Stimulated activated CD4-positive, alpha-beta T cell treated with anti-CD3 and anti-CD28 coated beads, Interleukin-2, amount 100 ng/mL, for 4 hours (primary cell): ENCODE measurements at regions not wholly inside any gene's neighbourhood (a gene's known extent, or its start where the extent isn't known, plus 50 kb on each side); places are given as distances from the start of the nearest gene placed in this dataset.
"Not testable (repeated sequence)": the region's sequence is repeated elsewhere in the genome, so short reads cannot be mapped to it uniquely, and the experiment has no call there.

Experiments
- DNase-seq: peaks from one replicate; pipeline ENCODE4 v3.0.0-alpha.2; 2020; ENCODE audit warnings: low read depth

DNA sequence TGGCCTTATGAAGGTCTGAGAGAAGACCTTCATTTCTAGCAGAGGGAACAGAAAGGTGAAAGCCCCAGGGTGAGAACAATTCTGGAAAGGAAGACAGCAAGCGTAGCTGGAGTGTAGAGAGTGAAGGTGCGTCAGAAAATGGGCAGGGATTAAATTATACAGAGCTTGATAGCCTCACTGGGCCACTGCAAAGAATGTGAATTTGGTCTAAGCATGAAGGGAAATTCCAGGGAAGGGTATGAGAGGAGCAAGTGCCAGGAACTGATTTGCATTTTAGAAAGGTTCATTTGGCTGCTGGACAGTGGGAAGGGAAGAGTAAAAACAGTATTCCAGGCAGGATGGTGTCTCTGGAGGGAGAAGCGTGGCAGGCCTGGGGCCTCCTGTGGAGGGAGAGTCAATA, 274.1 kb upstream of the ASIC2 start:
- no peak for DNase-seq

- no peak for DNase-seq
Observed at GRCh38 chr17:33572615-33573014, 279.5 kb upstream of the ASIC2 start.

DNA sequence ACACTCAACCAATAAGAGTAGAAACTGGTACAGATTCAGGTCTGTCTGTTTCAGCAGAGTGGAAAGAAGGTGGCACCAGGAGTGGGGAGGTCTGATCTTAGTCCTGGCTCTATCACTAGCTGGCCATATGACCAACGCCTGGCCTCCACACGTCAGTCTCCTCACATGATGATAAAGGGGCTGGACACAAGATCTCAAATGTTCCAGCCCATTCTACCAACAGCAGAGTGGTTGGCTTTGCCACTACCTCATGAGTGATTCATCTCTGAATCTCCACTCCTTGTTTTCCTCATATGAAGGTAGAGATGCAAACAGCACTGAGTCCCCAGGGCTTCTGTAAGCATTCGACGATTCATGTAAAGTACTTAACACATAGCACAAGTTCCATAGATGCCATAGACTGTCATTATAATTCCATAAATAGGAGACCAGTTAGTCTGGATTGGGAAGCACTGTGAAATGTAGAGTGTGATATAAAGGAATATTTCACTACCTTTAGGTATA, 281.9 kb upstream of the ASIC2 start:
- DNase-seq = no peak

DNA sequence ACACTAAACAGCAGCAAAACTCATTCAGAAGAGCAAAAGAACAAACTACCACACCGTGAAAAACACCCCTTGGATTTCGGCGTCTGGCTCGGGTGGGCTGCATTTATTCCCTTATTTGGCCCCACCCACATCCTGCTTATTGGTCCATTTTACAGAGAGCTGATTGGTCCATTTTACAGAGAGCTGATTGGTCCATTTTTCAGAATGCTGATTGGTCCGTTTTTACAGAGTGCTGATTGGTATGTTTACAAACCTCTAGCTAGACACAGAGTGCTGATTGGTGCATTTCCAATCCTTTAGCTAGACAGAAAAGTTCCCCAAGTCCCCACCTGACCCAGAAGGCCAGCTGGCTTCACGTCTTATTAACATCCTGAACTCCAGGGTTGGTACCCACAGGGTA, 286.6 kb upstream of the ASIC2 start:
- DNase-seq = not testable (repeated sequence)

DNA sequence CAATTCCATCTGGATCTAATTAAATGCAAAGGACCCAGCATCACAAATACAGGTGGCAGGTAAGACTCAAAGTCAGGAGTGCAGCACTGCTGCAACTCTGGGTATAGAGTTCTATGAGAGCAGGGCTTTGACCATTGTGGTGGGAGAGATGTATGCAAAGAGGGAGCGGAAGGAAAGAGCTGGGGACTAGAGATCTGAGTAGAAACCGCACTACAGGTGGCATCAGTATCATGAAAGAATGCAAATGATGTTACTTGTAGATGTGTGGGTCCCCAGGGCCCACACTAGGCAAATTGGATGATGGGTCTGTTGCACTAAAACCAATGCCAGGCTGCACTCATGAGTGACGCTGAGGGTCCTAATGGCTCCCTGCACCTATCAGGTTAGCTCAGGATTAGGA, 287.1 kb upstream of the ASIC2 start:
- DNase-seq = no peak

DNA sequence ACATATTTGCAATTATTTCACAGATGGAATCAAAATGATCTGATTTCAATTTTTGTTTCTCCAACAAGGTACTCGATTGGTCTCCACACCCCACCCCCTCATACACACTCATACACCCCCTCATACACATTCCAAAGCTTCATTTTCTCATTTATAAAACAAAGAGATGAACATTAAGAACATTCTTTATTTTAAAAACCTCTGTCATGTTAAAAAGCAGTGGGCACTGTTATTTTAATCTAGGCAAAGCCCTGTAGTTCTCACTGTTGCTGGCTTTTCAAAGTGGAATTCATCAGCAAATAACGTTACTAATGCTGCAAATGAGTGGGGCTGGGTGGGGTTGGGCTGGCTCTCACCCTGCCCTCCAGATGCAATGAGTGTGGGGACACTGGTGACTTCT, 289.6 kb upstream of the ASIC2 start:
- no peak for DNase-seq

- DNase-seq = no peak
Observed at GRCh38 chr17:33583518-33584417, 290.7 kb upstream of the ASIC2 start.

GRCh38 chr17:33593991-33594390, 300.9 kb upstream of the ASIC2 start:
- no peak for DNase-seq

DNA sequence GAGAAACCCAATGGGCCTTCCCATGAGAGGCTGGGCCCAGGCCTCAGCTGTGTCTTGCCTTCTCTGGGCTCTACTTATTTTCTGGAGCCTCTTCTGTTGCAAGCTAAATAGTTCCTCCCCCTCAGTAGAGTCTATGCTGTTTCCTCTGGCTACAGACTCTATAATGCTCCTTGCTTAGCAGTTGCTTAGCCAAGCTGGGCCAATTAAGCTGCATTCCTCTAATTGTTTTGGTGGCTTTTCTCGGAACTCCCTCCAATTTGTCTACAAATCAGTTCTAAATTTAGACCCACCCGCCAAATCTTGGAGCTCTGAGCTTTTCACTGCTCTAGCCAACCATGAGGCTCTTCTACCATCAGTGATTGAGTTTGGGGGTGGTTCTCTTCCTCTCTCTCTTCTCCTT, 302.7 kb upstream of the ASIC2 start:
- DNase-seq = no peak

DNA sequence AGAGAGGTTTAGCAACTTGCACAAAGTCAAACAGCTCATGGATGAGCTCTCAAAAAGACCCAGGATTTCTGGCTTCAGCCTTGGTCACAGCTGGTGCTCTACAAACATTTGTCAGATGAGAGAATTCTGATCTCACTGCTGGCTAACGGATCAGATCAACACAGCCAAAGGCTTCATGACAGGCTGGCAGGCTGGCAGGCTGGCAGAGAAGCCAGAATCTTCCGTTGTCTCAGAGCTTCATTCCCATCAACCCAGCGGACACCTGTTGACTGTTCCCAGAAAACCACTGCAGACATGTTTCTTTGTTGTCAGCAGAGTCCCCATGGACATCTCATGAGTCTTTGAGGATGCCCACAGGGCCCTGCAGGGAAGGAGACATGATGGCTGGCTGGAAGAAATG, 303.8 kb upstream of the ASIC2 start:
- no peak for DNase-seq

- no peak for DNase-seq
Observed at GRCh38 chr17:33598797-33599196, 305.7 kb upstream of the ASIC2 start.

GRCh38 chr17:33602981-33603380, 309.9 kb upstream of the ASIC2 start:
- DNase-seq = no peak

GRCh38 chr17:33603789-33604188, 310.7 kb upstream of the ASIC2 start:
- DNase-seq = no peak

DNA sequence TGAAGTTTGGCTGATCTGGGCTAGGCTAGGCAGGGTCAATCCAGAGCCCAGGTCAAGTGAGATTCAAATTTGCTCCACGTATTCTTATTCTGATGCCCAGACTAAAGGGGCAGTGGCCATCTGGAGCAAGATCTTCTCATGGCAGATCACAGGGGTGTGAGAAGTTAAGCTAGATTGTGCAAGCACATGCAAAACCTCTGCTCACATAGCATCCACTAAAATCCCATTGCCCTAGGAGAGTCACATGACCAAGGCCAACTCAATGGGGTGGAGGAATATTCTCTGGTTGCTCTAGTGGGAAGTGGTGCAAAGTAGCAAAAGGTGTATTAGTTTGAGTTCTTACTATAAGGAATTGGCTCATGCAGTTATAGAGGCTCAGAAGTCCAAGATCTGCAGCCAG, 318.4 kb upstream of the ASIC2 start:
- no peak for DNase-seq

GRCh38 chr17:33615861-33616260, 322.8 kb upstream of the ASIC2 start:
- DNase-seq = no peak

- DNase-seq = no peak
Observed at GRCh38 chr17:33623841-33624240, 330.7 kb upstream of the ASIC2 start.

DNA sequence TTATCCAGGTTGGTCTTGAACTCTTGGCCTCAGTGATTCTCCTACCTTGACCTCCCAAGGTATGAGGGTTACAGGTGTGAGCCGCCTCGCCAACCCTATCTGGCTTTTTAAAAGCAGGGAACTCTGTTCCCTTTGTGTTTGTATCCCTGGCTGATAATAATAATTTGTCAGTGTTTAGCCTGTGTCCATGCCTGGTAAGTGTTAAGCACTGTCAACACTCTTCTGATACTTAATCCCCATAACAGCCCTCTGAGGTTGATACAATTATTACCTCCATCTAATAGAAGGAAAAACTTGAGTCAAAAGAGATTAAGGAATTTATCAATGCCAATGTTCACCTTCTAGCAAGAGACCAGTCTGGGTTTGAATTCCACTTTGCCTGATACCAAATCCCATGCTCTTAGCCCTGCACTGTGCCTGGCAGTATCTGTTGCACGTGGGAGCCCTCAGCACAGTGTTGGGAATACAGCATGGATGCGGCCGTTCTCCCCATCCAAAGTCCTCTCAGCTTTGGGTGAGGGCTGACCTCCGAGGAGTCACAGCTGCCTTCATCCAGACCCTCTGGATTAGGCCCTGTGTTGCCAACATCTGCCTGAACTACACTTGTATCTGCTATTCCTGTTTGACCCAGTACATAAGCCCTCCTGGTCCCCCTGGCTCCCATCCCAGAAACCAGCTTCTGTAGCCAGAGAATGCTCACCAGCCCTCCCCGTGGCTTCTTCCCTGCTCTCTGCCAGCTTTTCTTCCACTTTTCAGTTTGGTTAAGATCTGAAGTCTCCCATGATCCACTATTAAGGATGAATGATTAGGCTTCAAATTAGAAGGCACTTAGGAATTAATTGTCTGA, 335.6 kb upstream of the ASIC2 start:
- DNase-seq = no peak

DNA sequence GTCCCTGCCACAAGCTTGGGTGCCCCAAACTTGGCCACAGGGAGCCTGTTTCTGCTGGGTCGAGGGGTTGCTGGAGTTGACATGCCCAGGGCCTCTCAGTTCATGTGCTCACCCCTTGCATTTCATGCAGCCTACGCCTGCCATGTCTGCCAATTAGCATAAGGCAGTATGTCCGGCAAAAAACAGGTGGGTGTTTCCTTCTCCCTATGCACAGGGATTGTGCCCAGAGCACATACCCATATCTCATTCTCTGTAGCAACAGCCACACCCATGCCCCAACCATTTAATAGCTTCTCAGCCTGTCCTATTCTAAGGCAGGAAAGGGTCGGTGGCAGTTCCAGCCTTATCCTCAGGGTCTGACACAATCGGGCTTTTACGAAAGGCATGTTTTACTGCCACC, 340.4 kb upstream of the ASIC2 start:
- no peak for DNase-seq

GRCh38 chr17:33637534-33637933, 344.4 kb upstream of the ASIC2 start:
- DNase-seq = no peak

DNA sequence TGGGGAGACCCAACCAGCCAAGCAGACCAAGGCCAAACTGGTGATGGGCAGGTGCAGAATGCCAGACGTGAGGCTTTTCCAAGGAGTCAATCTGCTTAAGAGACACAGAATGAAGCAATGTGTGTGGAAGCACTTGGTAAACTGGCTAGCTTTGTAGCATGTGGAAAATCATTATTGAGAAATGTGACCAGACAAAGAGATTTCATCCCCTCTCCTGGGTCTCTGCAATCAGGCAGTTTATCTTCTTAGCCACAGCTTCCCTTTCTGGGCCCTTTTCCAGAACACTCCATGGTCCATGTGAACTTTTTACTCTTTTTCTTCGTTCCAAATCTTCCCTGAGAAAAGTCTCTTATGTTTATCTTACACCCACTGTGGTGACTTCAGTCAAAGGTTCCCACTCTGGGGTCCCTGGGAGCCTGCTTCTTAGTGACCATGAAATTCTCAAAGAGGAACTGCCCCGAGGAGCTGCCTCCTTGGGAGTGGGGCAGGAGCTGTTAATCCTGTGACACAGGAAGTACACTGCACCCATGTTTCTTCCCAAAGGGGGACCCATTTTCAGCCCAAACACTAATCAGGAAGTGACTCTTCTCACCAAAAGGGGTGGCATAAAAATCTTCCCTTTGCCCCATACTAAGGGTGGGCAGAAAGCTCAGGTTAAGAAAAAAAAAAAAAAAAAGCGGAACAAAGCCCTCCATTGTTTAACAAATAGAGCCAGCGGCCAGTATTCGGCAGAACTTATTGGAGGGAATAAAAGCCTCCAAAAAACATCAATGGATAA, 346.2 kb upstream of the ASIC2 start:
- DNase-seq = no peak

DNA sequence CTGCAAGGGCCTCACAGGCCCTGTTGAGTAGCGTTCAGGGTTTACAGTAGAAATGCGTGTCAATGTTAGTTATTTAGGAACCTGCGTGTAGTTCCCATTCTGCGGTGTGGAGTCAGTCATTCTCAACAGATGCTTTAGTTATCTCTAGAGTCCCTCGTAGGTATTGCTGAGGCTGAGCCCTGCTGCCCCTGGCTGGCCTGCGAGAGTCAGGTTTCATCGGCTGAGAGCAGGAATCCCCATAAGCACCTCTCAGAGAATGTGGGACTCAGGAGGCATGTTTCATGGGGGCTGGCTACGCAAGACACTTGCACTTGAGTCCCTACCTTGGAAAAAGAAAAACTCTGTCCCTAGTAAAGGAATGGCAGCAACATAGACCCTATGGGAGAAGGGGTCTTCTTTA, 347.5 kb upstream of the ASIC2 start:
- no peak for DNase-seq

- DNase-seq = no peak
Observed at GRCh38 chr17:33642002-33642401, 348.9 kb upstream of the ASIC2 start.
